ENCODE measurements at regions not wholly inside any gene's neighbourhood (a gene's known extent, or its start where the extent isn't known, plus 50 kb on each side); places are given as distances from the start of the nearest gene placed in this dataset.

GRCh38 chr10:131429141-131429540, 117.6 kb upstream of the TCERG1L start:
- Mint-ChIP-seq H3K27ac (no peak overlapping the region), H3K4me3 (no peak overlapping the region), H3K4me1 (ENCODE audit: low read depth) (no peaks in the 10 kb centered on the region), H3K36me3 (ENCODE audit: low read depth) (no peaks in the 10 kb centered on the region), H3K9me3 (no peaks in the 10 kb centered on the region), H3K27me3 (ENCODE audit: insufficient read depth) (no peaks in the 10 kb centered on the region)
- intact Hi-C loops (cut with micrococcal nuclease), result no loop called here
- DNase-seq (ENCODE audit: low spot score), result no peak

- Mint-ChIP-seq H3K27me3 (ENCODE audit: insufficient read depth) (no peaks in the 10 kb centered on the region), H3K9me3 (no peaks in the 10 kb centered on the region), H3K36me3 (ENCODE audit: low read depth) (no peaks in the 10 kb centered on the region), H3K4me1 (ENCODE audit: low read depth) (no peaks in the 10 kb centered on the region), H3K27ac (no peak overlapping the region), H3K4me3 (no peak overlapping the region)
- intact Hi-C loops (cut with micrococcal nuclease), result no loop called here
- DNase-seq (ENCODE audit: low spot score), result no peak
Observed at GRCh38 chr10:131429942-131430341, 118.4 kb upstream of the TCERG1L start.

GRCh38 chr10:131430716-131431412, 119.3 kb upstream of the TCERG1L start:
- Mint-ChIP-seq H3K36me3 (ENCODE audit: low read depth) (no peaks in the 10 kb centered on the region), H3K4me3 (no peak overlapping the region)
- intact Hi-C loops (cut with micrococcal nuclease), result no loop called here

DNA sequence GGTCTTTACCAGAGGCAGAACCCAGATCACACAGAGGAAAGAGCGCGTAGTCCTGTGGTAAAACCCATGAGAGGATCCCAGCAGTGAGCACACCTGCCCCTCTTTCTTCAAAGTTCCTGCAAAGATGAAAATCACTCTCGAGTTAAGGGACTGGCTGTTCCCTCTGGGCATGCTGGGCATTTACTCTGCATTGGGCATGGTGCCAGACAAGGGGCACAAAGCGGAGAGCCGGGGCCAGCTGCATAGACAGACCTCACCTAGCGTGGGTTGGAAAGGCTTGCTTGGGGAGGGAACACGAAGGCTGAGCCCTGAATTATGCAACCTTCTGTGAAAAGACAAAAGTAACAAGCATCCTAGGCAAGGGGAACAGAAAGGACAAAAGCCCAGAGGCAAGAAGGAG, 120.0 kb upstream of the TCERG1L start:
- no peaks in the 10 kb centered on the region for H3K4me1 Mint-ChIP-seq (ENCODE audit: low read depth)
- H3K4me3 Mint-ChIP-seq, result no peak overlapping the region
- no peaks in the 10 kb centered on the region for H3K27me3 Mint-ChIP-seq (ENCODE audit: insufficient read depth)
- no peaks in the 10 kb centered on the region for H3K36me3 Mint-ChIP-seq (ENCODE audit: low read depth)
- no peak for DNase-seq (ENCODE audit: low spot score)
- H3K9me3 Mint-ChIP-seq, result no peaks in the 10 kb centered on the region
- intact Hi-C loops (cut with micrococcal nuclease), result no loop called here
- no peak overlapping the region for H3K27ac Mint-ChIP-seq

More at GRCh38 chr10:131430716-131431412, 119.3 kb upstream of the TCERG1L start:
- Mint-ChIP-seq H3K4me1 (ENCODE audit: low read depth) (no peaks in the 10 kb centered on the region), H3K9me3 (no peaks in the 10 kb centered on the region), H3K27ac (no peak overlapping the region), H3K27me3 (ENCODE audit: insufficient read depth) (no peaks in the 10 kb centered on the region)
- no peak for DNase-seq (ENCODE audit: low spot score)

DNA sequence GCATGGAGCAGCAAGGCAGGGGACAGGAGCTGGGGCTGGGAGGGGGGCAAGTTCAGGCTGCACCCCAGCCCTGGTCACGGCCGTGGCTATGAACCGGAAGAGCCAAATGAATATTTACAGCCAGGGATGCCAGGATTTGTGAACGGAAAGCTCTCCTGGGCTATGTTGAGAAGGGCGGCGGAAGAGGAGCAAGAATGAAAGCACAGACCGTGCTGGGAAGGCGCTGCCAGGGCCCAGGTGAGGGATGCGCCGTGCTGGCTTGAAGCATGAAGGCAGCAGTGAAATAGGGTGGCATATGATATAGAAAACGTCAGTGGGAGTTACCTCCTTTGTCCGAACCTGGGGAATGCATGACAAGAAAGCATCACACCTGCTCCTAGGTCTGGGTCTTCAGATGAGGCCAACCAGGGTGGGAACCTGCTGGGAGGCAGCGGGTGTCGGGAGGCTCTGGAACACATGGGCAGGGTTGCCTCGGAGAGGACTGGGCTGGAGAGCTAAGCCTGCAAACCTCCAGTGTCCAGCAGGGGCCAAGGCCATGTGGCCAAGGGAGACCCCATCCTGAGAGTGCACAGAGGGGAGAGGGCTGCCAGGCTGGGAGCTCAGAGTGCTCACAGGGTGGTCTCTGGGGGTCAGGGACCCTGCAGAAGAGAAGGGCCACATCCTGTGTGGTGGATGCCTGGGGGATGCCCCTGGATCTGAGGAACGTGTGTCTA, 120.6 kb upstream of the TCERG1L start:
- DNase-seq (ENCODE audit: low spot score), result no peak
- intact Hi-C loops (cut with micrococcal nuclease), result no loop called here
- no peak overlapping the region for H3K27ac Mint-ChIP-seq
- no peaks in the 10 kb centered on the region for H3K4me1 Mint-ChIP-seq (ENCODE audit: low read depth)
- H3K4me3 Mint-ChIP-seq, result no peak overlapping the region
- no peaks in the 10 kb centered on the region for H3K36me3 Mint-ChIP-seq (ENCODE audit: low read depth)
- H3K27me3 Mint-ChIP-seq (ENCODE audit: insufficient read depth), result no peaks in the 10 kb centered on the region
- no peaks in the 10 kb centered on the region for H3K9me3 Mint-ChIP-seq

DNA sequence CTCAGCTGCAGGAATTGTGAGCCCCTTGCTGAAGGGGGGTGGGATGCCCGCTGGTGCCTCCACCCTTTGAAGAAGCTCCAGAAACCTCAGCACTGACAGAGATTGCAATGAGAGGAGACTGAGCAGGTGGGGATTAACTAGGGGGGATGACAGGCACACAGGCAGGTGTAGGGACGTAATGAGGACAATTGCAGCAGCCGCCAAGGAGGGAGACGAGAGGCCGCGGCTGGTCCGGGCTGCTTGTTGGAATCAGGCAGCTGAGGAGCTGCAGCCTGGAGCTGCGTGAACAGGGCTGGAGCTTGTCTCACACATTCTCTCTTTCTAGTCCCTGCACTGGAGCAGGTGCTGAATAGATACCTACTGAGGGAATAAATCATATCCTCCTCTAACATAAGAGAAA, 122.0 kb upstream of the TCERG1L start:
- Mint-ChIP-seq H3K27me3 (ENCODE audit: insufficient read depth) (no peaks in the 10 kb centered on the region), H3K9me3 (no peaks in the 10 kb centered on the region), H3K4me1 (ENCODE audit: low read depth) (no peaks in the 10 kb centered on the region), H3K36me3 (ENCODE audit: low read depth) (no peaks in the 10 kb centered on the region), H3K27ac (no peak overlapping the region), H3K4me3 (no peak overlapping the region)
- no peak for DNase-seq (ENCODE audit: low spot score)
- intact Hi-C loops (cut with micrococcal nuclease), result no loop called here

- H3K4me1 Mint-ChIP-seq (ENCODE audit: low read depth), result no peaks in the 10 kb centered on the region
- H3K27me3 Mint-ChIP-seq (ENCODE audit: insufficient read depth), result no peaks in the 10 kb centered on the region
- no peaks in the 10 kb centered on the region for H3K36me3 Mint-ChIP-seq (ENCODE audit: low read depth)
- H3K4me3 Mint-ChIP-seq, result no peak overlapping the region
- no peak overlapping the region for H3K27ac Mint-ChIP-seq
- DNase-seq (ENCODE audit: low spot score), result no peak
- intact Hi-C loops (cut with micrococcal nuclease), result no loop called here
- H3K9me3 Mint-ChIP-seq, result no peaks in the 10 kb centered on the region
Observed at GRCh38 chr10:131435232-131435631, 123.7 kb upstream of the TCERG1L start.

GRCh38 chr10:131435760-131436457, 124.4 kb upstream of the TCERG1L start:
- no peaks in the 10 kb centered on the region for H3K4me1 Mint-ChIP-seq (ENCODE audit: low read depth)
- H3K27me3 Mint-ChIP-seq (ENCODE audit: insufficient read depth), result no peaks in the 10 kb centered on the region
- no peak for DNase-seq (ENCODE audit: low spot score)
- intact Hi-C loops (cut with micrococcal nuclease), result no loop called here
- H3K27ac Mint-ChIP-seq, result no peak overlapping the region
- no peaks in the 10 kb centered on the region for H3K36me3 Mint-ChIP-seq (ENCODE audit: low read depth)
- H3K4me3 Mint-ChIP-seq, result no peak overlapping the region
- no peaks in the 10 kb centered on the region for H3K9me3 Mint-ChIP-seq

DNA sequence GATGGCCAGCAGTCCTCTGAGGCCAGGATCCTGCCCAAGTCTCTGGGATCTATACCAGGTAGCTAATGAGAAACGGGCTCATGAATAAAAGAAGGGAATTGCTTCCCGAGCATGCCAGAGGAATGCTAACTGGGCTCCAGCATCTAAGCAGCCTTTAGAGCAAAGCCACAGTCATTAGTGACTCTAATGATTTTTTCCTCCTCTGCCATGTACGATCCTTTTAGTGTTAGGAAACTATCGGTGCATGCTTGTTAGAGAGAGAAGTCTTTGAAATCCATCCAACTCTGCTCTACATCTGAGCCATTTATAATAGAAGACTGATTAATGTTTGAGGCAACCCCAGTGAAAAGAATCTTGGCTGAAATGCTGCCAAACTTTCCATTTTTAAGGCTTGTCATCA, 124.9 kb upstream of the TCERG1L start:
- H3K9me3 Mint-ChIP-seq, result no peaks in the 10 kb centered on the region

DNA sequence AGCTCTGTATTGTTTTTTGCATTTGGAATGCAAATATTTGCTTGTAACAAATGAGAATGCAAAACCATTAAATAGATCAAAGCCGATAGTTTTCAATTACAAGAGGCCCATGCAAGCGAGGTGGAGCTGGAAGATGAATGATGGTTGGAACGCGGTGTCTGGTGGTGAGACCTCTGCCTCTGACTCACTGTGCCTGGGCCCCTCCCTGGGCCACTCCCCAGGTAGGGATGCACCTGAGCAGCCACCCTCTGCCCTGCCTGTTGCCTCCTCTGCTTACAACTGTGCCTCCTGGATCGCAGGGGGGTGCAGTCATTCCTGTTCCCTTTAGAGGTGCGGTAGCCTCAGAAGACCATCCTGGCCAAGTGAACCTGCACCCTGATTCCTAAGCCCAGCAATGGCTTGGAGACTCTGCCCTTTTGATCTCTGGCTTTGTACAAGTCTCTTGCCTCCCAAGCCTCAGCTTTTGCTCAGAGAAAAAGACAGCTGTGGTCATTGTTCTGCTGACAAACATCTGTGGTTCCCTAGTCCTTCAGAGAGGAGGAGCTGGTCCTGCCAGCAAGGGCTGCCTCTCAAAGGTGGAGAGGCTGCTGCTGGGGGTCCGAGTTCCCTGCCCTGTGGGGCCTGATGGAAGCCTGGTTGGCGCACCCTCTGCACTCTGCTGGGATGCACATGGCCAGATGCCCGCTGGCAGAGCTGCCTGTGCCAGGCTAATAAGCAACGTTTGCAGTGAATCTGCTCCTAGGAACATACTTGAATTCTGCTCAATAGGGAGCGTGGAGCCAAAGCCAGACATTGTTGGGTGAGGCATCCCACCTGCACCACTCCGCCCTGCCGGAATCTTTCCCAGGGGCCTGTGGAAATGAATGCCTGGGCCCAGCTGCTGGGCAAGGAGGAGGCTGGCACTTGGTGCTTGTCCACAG, 126.3 kb upstream of the TCERG1L start:
- Mint-ChIP-seq H3K4me1 (ENCODE audit: low read depth) (no peaks in the 10 kb centered on the region), H3K9me3 (no peaks in the 10 kb centered on the region)
- DNase-seq (ENCODE audit: low spot score), result no peak

More for the DNA sequence above, 124.9 kb upstream of the TCERG1L start:
- Mint-ChIP-seq H3K36me3 (ENCODE audit: low read depth) (no peaks in the 10 kb centered on the region), H3K4me1 (ENCODE audit: low read depth) (no peaks in the 10 kb centered on the region), H3K27ac (no peak overlapping the region), H3K27me3 (ENCODE audit: insufficient read depth) (no peaks in the 10 kb centered on the region), H3K4me3 (no peak overlapping the region)
- DNase-seq (ENCODE audit: low spot score), result no peak
- intact Hi-C loops (cut with micrococcal nuclease), result no loop called here

DNA sequence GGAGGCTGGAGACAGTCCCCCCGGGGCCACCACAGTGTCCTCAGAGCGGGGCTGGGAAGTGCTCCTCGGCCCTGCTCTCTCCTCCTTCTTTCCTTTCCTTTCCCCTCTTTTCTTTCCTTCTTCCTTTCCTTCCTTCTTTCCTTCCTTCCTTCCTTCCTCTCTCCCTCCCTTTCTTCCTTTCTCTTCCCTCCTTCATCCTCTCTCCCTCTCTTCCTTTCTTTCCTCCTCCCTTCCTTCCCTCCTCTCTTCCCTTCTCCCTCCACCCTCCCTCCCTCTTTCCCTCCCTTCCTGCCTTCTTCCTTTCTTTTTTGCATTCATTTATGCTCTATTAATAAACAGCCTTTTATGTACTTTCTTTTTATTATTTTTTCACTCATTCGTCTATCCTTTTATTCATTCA, 127.1 kb upstream of the TCERG1L start:
- Mint-ChIP-seq H3K36me3 (ENCODE audit: low read depth) (no peaks in the 10 kb centered on the region), H3K4me1 (ENCODE audit: low read depth) (no peaks in the 10 kb centered on the region), H3K27ac (no peak overlapping the region), H3K27me3 (ENCODE audit: insufficient read depth) (no peaks in the 10 kb centered on the region), H3K4me3 (no peak overlapping the region), H3K9me3 (no peaks in the 10 kb centered on the region)
- DNase-seq (ENCODE audit: low spot score), result no peak
- intact Hi-C loops (cut with micrococcal nuclease), result no loop called here

More for the DNA sequence above, 126.3 kb upstream of the TCERG1L start:
- intact Hi-C loops (cut with micrococcal nuclease), result no loop called here
- Mint-ChIP-seq H3K27ac (no peak overlapping the region), H3K4me3 (no peak overlapping the region), H3K27me3 (ENCODE audit: insufficient read depth) (no peaks in the 10 kb centered on the region), H3K36me3 (ENCODE audit: low read depth) (no peaks in the 10 kb centered on the region)

DNA sequence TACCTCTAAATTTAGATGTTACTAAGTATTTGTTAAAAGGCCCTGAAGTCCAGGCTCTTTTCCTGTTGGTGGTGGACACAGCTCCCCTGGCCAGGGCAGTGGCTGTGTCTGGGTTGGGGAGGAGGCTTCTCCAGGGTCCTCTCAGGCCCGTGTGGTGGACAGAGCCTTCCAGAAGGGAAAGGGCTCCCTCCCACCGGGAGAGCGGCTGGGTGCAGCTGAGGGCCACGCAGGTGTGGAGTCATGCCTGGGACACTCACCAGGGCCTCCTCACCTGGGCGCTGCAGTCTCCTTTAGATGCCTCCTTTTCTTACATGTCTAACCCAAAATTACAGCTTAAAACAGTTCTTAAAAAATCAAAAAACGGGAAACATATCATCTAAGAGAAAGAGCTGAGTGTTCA, 128.2 kb upstream of the TCERG1L start:
- H3K27me3 Mint-ChIP-seq (ENCODE audit: insufficient read depth), result no peaks in the 10 kb centered on the region
- H3K4me1 Mint-ChIP-seq (ENCODE audit: low read depth), result no peaks in the 10 kb centered on the region
- no peaks in the 10 kb centered on the region for H3K36me3 Mint-ChIP-seq (ENCODE audit: low read depth)
- DNase-seq (ENCODE audit: low spot score), result no peak
- no peak overlapping the region for H3K4me3 Mint-ChIP-seq
- intact Hi-C loops (cut with micrococcal nuclease), result no loop called here
- no peak overlapping the region for H3K27ac Mint-ChIP-seq
- H3K9me3 Mint-ChIP-seq, result no peaks in the 10 kb centered on the region
